NCI-H82 treated with DMSO at 0.1 percent for 48 hours (cell line): ENCODE measurements at regions not wholly inside any gene's neighbourhood (a gene's known extent, or its start where the extent isn't known, plus 50 kb on each side); places are given as distances from the start of the nearest gene placed in this dataset.

ENCODE experiments used
- DNase-seq: peaks from one replicate; lab custom pipeline; 2025; ENCODE audit not compliant: unreplicated experiment; lab: John Stamatoyannopoulos, UW

DNA sequence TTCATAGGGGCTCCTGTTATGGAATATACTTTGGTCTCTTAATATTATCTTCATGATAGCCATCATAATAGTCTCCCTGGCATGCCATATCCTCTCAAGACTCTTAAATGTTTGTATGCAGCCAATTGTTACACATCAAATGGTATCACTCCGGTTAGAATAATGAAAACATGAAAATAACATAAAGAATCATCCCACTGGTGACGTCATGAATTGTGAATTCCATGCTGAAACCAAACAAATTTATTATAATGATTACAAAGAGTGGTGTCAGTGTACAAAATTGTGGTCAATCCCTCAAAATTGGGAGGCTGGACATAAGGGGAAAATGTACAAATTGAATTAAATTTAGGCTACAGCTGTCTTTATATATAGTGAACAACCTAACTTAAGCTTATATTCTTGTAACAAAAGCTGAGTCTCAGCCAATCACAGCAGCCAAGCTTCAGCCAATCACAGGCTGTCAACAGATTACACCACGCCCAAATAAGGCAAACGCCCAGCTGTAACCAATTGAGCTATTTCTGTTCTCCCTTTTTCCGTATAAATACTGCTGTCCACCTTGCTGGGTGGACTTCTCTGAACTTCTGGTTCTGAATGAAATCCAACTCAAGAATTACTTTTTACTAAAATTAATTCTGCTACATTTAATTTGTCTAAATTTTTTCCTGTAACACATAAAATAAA lies 156.1 kb downstream of the CHD9NB start:
- DNase-seq, result no peak

DNA sequence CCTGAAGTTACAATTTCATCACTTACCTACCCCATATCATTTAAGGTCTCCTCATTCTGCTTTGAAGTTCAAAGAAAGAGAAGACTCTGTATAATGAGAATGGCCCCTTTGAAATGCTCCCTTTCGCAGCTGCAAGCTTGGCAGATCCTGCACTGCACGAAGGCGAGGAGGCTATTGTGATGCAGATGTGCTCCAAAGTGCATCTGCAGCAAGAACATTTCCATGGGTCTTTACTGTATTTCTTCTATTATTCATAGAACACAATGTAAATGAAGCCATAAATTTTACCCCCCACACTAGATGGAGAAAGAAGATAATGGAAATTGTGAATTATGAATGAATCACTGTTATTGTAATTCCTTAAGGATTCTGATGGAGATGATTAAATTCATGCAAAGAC lies 178.7 kb downstream of the CHD9NB start:
- no peak for DNase-seq

DNA sequence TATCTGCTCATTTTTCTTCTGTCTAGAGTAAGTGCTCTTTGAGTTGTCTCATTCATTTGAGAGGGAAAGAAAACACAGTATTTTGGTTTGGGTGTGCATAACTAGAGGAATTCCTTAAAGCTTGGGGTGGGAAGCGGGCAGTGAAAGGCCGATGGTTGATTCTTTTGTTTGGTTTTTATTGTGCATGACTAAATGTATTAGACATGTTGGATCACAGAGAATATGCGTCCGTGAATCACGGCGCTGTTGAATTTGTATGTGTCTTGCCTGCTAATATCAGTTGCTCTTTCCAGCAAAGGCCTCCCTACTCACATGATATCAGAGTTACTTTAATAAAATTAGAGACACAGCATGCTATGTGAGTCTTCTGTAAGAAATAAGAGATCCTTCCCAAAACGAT lies 180.0 kb downstream of the CHD9NB start:
- DNase-seq, result no peak

DNA sequence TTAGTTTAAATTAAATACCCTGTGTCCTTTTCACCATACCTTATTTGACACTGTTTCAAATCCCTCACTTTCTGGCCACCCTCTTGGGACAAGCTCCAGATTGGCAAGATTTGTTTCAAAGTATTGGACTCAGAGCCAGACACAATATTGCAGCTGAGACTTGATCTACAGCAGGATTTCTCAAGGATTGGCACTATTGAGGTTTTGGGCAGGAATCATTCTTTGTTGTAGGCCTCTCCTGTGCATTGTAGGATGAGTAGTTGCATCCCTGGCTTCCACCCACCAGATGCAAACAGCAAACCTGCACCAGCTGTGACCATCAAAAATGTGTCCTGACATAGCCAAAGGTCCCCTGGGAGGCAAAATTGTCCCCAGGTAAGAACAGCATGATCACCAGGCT lies 181.2 kb downstream of the CHD9NB start:
- no peak for DNase-seq

DNA sequence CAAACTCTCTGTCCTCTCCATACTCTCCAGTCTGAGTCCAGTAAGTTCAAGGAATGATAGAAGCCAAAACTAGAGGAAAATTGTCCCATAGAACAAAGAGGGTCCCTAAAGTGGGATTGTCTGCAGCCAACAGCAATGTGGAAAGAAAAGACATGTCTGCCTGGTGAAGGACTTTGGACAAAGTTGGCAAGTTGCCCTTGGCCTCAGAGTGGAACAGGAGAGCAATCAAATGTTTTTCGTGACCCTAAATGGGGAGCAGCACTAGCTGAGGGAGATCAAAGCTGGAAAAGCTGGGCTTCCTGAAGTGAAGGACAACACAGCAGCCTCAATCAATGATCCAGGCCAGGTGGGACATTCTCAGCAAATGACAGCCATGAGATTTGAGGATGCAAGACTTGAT lies 183.5 kb downstream of the CHD9NB start:
- no peak for DNase-seq

DNA sequence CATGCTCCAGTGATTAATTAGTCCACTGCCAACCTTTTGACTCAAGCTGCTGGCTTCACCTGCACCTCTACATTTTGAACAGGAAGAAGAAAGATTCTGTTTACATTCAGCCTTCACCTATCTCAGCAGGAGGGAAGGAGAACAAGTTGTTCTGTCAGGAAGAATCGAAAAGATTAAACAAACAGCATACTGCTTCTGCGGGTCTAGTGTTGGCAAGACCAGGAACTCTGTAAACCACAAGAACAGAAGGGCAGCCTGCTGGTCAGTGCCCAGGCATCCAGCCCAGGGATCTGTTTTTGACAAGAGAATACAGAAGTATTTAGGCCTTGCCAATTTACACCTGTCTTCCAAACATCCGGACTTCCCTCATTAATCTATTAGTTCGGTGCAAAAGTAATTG lies 189.7 kb downstream of the CHD9NB start:
- DNase-seq, result no peak

DNA sequence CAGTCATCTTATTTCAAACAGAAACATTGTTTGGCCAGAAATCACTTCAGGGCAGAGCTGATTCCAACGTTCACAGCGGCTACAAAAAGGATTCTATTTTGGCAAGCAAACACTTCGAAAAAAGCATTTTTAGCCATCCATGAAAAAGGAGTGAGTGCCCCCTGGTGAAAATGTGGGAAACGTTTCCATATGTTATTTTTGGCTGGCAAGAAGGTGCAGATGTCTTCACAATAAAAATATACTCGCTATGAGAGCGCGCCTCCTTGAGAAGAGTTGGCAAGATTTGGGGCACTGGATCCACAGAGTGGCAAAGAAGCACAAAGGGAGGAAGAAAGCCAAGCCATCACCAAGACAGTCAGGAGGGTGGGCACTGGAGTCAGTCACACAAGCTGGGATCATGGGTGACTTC lies 191.1 kb downstream of the CHD9NB start:
- DNase-seq, result peak; percentile 14

DNA sequence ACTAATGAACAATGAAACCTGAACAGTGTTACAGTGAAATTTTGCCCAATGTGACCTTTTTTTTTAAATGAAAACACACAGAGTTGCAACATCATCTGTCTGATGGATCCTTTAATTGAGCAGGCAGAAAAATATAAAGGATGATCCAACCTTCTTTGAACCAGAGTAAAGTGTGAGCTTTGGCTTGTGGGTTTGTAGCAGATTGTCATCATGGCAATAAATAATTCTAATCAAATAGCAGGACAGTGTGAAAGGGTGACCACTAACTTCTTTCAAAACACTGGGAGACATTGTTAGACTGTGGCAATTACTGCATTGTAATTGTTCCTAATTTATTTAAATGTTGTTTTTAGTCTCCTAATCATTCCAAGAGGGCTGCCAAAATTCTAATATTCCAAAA lies 197.2 kb downstream of the CHD9NB start:
- DNase-seq, result no peak

DNA sequence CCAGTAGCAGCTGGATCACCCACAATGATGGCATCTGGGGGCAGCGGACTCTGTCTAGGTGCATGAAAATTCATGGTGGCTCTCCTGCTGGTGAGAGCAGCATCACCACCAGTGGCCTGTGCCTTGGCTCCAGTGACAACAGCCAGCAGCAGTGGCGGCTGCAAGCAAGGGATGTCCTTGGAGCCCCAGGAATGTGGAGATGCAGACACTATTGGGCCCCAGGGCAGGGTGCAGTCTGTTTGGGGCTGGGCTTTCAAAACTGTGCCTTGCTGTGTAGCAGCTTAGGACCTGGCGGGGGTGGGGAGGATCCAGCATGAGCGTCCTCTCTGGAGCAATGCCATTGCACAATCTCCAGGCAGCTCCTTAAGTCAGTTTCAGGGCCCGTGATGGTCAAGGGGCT lies 199.7 kb downstream of the CHD9NB start:
- no peak for DNase-seq

DNA sequence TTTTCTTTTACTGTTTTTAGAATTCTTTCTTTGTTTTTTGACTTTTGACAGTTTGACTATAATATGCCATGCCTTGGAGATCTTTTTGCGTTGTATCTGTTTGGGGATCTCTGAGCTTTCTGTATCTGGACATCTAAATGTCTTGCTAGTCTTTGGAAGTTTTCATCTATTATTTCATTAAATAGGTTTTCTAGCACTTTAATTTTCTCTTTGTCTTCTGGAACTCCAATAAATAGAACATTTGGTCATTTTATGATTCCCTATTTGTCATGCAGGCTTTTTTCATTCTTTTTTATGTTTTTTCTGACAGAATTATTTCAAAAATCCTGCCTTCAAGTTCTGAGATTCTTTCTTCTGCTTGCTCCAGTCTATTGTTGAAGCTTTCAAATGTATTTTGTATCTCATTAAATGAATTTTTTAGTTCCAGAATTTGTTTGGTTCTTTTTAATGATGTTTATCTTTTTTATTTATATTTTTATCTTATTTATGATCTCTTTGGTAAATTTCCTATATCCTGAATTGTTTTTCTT lies 201.4 kb downstream of the CHD9NB start:
- DNase-seq, result no peak

DNA sequence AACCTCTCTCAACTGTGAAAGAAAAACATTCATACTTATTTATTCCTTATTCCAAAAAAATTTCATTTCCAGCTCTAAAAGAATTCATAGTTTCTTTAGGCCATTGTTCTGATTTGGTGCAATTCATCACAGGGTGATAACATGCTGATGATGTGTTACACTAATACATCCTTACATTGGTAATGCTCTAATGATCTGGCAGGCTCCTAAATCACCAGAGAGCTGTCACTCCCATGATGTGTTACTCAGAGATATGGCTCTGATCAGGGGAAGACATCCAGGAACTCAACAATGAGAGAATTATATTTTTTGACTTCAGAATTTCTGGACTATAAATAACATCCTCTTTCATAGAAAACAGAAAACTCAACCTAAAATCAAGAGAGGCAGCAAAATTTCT lies 209.3 kb downstream of the CHD9NB start:
- DNase-seq, result no peak

DNA sequence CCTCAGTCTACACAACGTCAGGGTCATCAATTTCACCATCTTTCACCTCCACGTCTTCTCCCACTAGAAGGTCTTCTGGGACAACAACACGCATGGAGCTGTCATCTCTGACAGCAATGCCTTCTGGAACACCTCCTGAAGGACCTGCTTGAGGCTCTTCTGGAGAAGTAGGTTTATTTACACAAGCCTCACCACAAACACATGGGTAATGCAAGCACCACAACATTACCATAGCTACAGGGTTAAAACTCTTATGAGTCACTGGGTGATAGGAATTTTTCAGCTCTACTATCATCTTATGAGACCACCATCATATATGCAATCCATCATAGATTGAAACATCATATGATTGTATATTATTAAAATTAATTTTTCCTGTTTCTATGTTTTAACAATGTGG lies 215.4 kb downstream of the CHD9NB start:
- no peak for DNase-seq

DNA sequence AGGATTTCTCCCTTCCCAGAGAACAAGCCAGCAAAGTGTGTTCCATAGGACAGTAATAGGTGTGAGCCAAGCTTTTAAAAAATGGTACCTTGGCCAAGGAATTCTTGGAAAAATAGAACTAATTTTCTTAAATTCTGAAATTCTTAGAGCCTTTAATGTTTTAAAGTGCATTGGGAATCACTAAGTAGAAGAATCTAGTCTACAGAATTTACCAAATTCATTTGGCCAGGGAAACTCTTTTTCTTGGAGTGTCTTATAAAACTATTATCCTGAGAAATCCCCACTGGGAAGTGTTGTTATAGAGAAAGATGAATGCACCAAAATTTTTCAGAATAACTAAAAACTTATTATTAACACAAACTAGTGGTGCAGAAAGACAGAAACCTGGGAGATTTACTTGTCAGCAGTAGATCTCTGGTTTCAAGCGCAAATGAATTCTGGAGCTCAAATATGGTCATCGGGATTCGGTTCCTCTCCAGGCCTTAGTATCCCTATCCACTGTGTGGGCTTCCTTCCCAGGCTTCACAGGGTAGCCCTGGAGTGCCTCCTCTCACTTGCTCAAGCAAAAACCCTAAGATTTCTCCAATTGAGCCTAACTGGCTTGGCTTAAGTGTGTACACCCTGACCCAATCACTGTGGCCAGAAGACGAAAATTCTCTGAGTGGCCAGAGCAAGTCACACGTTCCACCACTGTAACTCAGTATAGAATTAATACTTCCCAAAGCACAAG lies 217.8 kb downstream of the CHD9NB start:
- no peak for DNase-seq

DNA sequence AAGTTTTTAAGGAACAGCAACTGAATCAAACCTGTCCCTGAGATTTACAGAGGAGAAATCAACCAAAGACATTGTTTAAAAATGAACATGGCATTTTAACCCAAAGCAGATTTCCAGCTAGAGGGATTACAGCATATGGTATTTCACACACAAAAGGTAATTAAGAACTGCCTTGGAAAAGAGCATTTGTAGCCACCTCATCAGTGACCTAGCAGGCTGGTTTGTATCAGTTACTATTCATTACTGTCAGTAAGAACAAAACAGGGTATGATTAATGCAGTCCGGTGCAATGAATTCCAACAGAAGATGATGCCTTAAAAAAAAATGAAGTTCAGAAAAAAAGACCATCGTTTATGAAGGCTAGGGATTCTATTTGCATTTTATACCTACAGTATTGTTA lies 219.9 kb downstream of the CHD9NB start:
- DNase-seq, result no peak

DNA sequence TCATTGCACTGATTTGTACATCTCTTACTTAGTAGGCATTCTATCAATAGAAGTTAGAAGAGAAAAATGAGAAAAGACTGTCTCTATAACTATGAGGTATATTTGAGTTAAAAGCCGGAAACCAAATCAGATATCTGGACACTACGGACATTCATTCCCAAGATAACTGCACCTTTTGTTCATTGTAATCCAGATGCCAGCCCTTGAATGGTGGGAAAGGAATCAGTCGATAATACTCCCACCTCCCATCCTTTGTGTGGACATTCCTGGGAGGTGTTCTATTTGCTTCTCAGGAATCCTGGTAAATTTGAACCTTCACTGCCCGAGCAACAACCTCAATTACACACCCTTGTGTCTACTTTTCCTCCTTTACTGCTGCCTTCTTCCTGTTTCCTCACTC lies 225.2 kb downstream of the CHD9NB start:
- DNase-seq, result no peak

DNA sequence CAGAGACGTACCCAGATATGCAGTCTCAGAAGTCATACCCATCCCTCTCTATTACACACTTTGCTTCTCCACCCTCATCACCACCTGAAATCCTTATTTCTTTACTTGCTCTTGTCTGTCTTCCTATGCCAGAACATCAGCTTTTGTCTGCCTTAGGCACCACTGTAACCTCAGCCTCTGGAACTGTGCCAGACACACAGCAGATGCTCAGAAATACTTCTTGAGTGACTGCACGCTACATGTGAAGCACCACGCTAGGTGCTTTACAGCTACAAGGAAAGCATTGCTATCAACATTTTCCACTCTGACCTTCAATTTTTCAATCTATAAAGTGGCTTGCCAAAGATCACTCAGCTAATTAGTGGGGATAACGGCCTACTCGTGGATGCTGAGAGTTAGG lies 226.8 kb downstream of the CHD9NB start:
- DNase-seq, result peak; percentile 29

DNA sequence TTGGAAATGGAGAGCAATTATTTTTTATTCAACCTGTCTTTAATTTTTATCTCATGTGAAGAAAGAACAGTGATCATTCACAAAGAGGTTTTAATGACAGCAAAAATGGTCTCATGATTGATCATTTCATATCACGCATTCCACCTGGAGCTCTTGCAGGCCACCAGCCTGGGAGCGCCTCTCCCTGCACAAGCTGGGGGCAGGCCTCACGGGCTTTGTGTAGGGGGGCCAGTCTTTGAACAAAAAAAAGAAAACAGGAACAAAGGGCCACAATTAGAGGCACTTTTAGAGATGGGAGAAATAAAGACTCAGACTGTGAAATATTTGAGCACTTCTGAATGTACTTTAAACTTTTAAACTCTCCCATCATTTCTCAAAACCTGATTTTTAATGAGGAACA lies 232.9 kb downstream of the CHD9NB start:
- no peak for DNase-seq

DNA sequence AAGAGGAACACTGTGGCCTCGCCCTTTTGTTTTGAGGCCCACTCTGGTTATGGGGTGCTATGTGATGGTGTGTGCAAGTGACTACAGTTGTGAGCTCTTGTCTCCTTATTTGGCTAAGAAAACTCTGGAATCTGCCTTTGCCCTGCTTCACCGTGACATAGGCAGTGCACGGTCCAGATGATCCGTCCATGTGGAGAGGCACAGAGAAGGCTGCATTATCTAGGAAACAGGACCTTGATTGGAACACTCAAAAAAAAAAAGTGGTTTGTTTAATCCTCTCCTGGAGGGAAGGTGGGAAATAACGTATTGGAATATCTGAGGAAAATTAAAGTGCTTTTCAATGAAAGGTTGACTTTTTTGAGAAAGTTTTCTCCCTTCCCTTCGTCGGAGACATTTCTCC lies 233.3 kb downstream of the CHD9NB start:
- no peak for DNase-seq

DNA sequence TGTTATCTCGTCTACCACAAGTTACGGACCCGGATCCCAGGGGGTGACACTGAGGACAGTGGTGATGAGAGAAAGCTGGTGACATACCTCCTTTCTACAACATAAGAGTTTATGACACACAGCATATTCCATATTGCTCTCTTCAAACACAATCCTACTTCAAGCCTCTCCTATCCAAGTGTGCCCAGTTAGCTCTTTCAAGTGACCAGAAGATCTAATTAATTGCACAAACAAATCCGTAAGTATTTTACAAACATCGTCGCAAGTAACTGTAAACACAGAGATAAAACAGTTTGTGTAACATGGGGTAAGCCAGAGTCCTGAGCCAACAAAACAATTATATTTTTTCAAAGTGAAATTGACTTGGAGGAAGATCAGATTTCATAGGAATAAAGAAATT lies 235.0 kb downstream of the CHD9NB start:
- no peak for DNase-seq

DNA sequence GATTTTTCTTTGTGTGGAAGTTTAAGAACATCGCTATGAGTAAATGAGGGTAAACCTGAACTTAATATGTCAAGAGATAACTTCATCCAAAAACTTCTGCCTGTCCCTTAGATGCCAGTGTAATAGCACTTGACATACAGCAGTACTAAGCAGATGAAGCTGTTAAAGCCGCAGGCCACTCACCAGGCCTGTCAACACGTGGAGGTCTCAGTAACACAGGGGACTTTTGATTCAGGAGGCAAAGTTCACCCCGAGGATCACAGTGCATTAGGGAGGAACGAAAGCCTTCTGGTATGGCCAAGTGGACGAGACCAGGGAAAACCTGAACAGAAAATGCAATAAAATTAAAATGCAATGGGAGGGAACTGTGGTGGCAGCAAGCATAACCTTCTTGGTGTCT lies 235.7 kb downstream of the CHD9NB start:
- no peak for DNase-seq

DNA sequence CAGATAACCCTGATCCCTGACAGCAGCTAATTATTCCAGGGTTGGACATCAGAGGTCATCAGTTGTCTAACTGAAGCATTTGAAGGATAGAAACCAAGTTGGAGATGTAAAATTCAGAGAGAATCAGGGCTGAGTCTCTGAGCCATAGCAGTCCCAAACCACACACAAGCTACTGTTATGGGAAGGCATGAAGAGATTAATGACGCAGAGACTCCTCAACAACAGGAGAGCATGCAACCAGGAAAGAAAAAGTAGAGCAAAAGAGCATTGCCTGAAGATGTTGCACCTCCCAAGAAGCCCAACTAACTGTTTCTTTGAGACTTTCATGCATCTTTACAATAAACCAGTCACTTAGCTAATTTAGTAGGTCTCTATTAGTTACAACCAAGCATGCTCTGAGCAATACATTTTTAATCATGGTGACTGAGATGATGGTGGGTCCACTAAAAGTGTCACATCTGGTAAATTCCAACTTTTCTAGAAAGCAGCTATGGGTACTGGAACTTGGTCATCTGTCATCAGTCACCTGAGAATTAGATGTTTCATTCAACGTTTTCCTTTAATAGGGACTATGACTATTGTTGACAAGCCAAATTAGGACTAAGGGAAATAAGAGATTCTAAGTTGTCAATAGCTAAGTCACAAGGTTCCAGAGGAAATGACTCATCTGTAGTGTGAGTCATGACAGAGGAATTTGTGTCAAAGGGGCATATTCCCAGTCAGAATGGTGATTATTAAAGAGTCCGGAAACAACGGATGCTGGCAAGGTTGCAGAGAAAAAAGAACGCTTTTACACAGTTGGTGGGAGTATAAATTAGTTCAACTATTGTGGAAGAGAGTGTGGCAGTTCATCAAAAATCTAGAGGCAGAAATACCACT lies 239.8 kb downstream of the CHD9NB start:
- no peak for DNase-seq
